ENCODE measurements at regions not wholly inside any gene's neighbourhood (a gene's known extent, or its start where the extent isn't known, plus 50 kb on each side); places are given as distances from the start of the nearest gene placed in this dataset.

- TF ChIP-seq ZNF407 (IDR thresholded peaks at IDR 0.05; ENCODE audit: low read depth) (no peak), MYNN (IDR thresholded peaks at IDR 0.05) (no peak), MYNN (CRISPR knock-in tag; IDR thresholded peaks at IDR 0.05) (no peak), NCOA4 (IDR thresholded peaks at IDR 0.05; ENCODE audit: partially characterized antibody) (no peak), SMARCA5 (IDR thresholded peaks at IDR 0.05) (no peak), TFAP4 (CRISPR knock-in tag; IDR thresholded peaks at IDR 0.05; ENCODE audit: borderline replicate concordance) (no peak), ARID3A (IDR thresholded peaks at IDR 0.05; ENCODE audit: borderline replicate concordance, low read depth, low read length) (no peak), EGR1 (conservative IDR thresholded peaks at IDR 0.05) (no peak), TRIM28 (IDR thresholded peaks at IDR 0.05) (no peak), FOS (IDR thresholded peaks at IDR 0.05; ENCODE audit: extremely low read depth, insufficient read length) (no peak), MCM7 (IDR thresholded peaks at IDR 0.05) (no peak), NFRKB (IDR thresholded peaks at IDR 0.05; ENCODE audit: low read depth) (no peak)
These were observed 219.0 kb upstream of the MEOX2 start (continued) for GRCh38 chr7:15905251-15906040.
